HG03575 (cell line): ENCODE measurements at regions not wholly inside any gene's neighbourhood (a gene's known extent, or its start where the extent isn't known, plus 50 kb on each side); places are given as distances from the start of the nearest gene placed in this dataset.

ENCODE experiments used
- ATAC-seq: cut with Tn5 transposase; IDR thresholded peaks from one replicate; pipeline ENCODE4 v1.9.1; 2021; ENCODE audit not compliant: unreplicated experiment, insufficient number of reproducible peaks, low FRiP score; ENCODE audit errors: extremely low read depth

DNA sequence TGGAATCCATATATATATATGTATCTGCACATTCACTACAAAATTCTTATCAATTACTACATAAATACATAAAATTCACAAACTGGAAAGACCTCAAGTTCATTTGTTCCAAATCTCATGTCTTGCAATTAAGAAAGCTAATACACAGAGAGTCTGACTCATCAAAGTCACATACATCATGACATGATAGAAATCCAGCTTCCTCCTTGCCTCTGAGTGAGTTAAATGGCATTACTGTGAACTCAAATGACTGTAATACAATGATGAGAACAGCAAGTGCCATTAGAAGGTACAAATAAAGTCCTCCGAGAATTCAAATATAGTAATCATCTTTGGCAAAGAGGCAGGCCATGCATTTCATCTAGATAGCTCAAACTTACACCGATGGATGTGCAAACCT, 55.1 kb upstream of the AGTR1 start:
- ATAC-seq = no peak

DNA sequence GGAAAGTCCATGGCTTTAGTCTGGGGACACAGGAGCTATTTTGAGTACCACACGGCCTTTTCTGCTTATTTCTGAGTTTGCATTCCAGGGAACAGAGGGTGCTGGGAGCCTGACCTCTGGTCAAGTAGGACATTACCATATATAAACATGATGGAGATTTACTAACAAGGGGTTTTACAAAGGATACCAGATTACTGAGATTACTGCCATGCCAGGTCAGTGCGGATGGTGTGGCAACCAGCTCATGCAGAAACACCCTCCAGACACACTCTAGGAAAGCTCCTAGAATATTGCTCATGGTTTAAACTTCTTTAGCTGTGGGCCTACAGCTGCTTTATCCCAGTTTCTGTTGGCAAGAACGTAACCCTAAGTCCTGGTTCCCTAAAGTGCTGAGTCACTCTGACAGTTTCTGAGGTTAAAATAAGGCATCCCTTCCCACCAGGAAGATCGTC, 54.3 kb upstream of the AGTR1 start:
- no peak for ATAC-seq

DNA sequence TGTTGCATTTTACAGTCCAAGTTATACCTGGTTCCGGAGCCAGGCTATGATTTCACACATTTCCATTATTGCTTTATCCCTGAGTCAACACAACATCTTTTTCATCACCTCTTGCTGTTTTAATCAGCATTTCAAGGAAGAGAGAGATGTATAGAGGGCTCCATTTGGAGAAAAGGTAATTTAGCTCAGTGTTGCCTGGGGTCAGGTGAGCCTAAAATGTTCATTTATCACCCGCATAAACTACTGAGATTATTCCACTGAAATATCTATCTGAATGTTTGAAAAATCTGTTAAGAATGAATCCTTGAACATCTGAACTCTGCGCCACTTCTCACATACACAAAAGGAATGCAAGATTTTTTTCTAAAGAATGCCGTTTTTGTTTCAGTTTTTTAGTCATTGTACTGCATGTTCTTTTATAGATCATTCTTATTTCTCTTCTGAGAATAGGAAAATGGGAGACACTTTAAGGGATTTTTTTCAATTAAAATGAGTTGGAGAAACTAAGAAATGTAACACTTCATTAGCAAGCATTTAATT, 51.5 kb upstream of the AGTR1 start:
- no peak for ATAC-seq
